Panc1 (cell line): ENCODE measurements at regions not wholly inside any gene's neighbourhood (a gene's known extent, or its start where the extent isn't known, plus 50 kb on each side); places are given as distances from the start of the nearest gene placed in this dataset.

ENCODE experiments used
- ATAC-seq: fragments of 200-7000 bp; cut with Tn5 transposase; 2 replicates; pipeline ENCODE4 v1.9.1; 2020; ENCODE audit warnings: mild to moderate bottlenecking, moderate library complexity
- BruUV-seq: library from RNA; stranded (reverse); fragments of 400-500 nt; replicated peaks from 2 replicates; lab custom pipeline; 2021; lab: Mats Ljungman, UMichigan
- CTCF ChIA-PET: fragments of 300-600 bp; sonication (Branson Sonifier 250); formaldehyde crosslinking; loops from one replicate; lab custom pipeline; 2022; ENCODE audit warnings: antibody characterized with exemption; lab: Charles Lee
- POLR2A ChIA-PET: fragments of 300-600 bp; sonication (Branson Sonifier 250); formaldehyde crosslinking; loops from one replicate; lab custom pipeline; 2022; ENCODE audit warnings: antibody characterized with exemption; lab: Charles Lee
- DNase-seq: peaks from one replicate; pipeline ENCODE4 v3.0.0-alpha.2; 2010; ENCODE audit warnings: low read depth, low spot score
- H3K27ac ChIP-seq: 2 replicates; pipeline ENCODE4 v1.5.1; 2011; ENCODE audit warnings: mild to moderate bottlenecking, low read length, inconsistent platforms
- H3K27me3 ChIP-seq: fragments of 200-500 bp; sonication (Bioruptor generic); 2 replicates; pipeline ENCODE4 v1.6.0; 2014; ENCODE audit warnings: low read length, inconsistent platforms; ENCODE audit not compliant: control insufficient read depth, insufficient read depth
- H3K36me3 ChIP-seq: fragments of 200-500 bp; sonication (Bioruptor generic); 2 replicates; pipeline ENCODE4 v1.5.1; 2014; ENCODE audit warnings: inconsistent platforms, mild to moderate bottlenecking, low read length, moderate library complexity; ENCODE audit not compliant: control insufficient read depth, insufficient read depth
- H3K4me1 ChIP-seq: 2 replicates; pipeline ENCODE4 v1.5.1; 2011; ENCODE audit warnings: inconsistent platforms, mild to moderate bottlenecking, low read length, moderate library complexity; ENCODE audit not compliant: control insufficient read depth, insufficient read depth
- H3K4me3 ChIP-seq, 2 experiments: 2 replicates each; pipeline ENCODE4 v1.5.1; 2011 to 2012; ENCODE audit warnings: low read depth in 2 of 2, low read length in 2 of 2, mild to moderate bottlenecking in 2 of 2, inconsistent platforms in 1 of 2, moderate library complexity in 1 of 2
- H3K9me3 ChIP-seq: fragments of 200-500 bp; sonication (Bioruptor generic); 2 replicates; pipeline ENCODE4 v1.5.1; 2014; ENCODE audit warnings: low read depth, mild to moderate bottlenecking, inconsistent platforms, low read length, moderate library complexity; ENCODE audit not compliant: control insufficient read depth, insufficient read depth
- POLR2AphosphoS5 ChIP-seq: IDR thresholded peaks from 2 replicates; pipeline ENCODE4 v1.6.1; 2012; ENCODE audit warnings: mild to moderate bottlenecking, low read depth, low read length, moderate library complexity
- SIN3A ChIP-seq: IDR thresholded peaks from 2 replicates; pipeline ENCODE4 v1.6.1; 2012; ENCODE audit warnings: low read depth, mild to moderate bottlenecking, low read length, moderate library complexity, borderline replicate concordance; ENCODE audit not compliant: insufficient read depth
- TCF7L2 ChIP-seq: IDR thresholded peaks from 2 replicates; pipeline ENCODE4 v1.6.1; 2011; ENCODE audit warnings: mild to moderate bottlenecking, low read depth, low read length, inconsistent platforms
- in situ Hi-C: cut with HindIII; loops from 2 replicates; pipeline ENCODE4 v1.10.0; 2016; ENCODE audit warnings: low sequenced_read_pairs, low pct_unique_long_range_greater_than_20kb
- intact Hi-C: fragments of 100-400 bp; cut with micrococcal nuclease; formaldehyde crosslinking; loops from one replicate; pipeline ENCODE4 v1.10.0; 2022; ENCODE audit not compliant: unreplicated experiment
- TF ChIP-seq, protein P1 (sequence below), 2 experiments: IDR thresholded peaks; 2 replicates each; pipeline ENCODE4 v1.6.1; 2011 to 2012; ENCODE audit warnings: low read depth in 2 of 2, control low read depth in 1 of 2, low read length in 1 of 2, mild to moderate bottlenecking in 1 of 2, moderate library complexity in 1 of 2; ENCODE audit not compliant: insufficient read depth in 1 of 2
- TF ChIP-seq, protein P2 (sequence below): fragments of 450-650 bp; IDR thresholded peaks from 2 replicates; pipeline ENCODE4 v1.5.1; 2017; ENCODE audit warnings: mild to moderate bottlenecking

DNA sequence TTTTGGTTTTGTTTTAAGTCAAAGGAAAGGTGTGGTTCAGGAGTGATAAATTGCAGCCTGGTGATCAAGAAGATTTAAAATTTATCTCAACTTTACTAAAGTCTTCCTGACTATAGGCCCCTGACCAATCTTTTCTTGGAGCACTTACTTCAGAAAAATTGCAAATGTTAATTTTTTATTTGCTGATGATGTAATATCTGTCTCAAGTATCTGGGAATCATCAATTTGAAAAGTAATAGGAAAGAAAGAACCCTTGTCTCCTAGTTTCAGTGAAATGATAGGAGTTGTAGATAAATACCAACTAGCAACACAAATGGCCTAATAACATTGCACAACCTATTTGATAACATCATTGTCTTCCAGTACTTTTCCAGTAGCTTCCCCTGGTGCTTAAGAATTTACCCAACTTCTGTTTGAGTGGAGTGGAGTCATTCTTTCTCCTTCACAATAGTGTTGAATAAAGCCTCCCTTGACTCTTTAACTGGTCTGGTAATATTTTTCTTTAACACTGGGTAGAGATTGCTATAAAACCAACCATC, 648.3 kb upstream of the ADGRB3 start:
- no peak for ATAC-seq
- Histone ChIP-seq H3K9me3 (no peaks in the 10 kb centered on the region), H3K4me3 (no peak overlapping the region), H3K4me1 (no peaks in the 10 kb centered on the region), H3K27ac (no peak overlapping the region), H3K27me3 (no peaks in the 10 kb centered on the region), H3K36me3 (no peaks in the 10 kb centered on the region)
- no TSS peak for BruUV-seq
- POLR2A ChIA-PET, result no interaction called here
- TF ChIP-seq, protein P1, sequence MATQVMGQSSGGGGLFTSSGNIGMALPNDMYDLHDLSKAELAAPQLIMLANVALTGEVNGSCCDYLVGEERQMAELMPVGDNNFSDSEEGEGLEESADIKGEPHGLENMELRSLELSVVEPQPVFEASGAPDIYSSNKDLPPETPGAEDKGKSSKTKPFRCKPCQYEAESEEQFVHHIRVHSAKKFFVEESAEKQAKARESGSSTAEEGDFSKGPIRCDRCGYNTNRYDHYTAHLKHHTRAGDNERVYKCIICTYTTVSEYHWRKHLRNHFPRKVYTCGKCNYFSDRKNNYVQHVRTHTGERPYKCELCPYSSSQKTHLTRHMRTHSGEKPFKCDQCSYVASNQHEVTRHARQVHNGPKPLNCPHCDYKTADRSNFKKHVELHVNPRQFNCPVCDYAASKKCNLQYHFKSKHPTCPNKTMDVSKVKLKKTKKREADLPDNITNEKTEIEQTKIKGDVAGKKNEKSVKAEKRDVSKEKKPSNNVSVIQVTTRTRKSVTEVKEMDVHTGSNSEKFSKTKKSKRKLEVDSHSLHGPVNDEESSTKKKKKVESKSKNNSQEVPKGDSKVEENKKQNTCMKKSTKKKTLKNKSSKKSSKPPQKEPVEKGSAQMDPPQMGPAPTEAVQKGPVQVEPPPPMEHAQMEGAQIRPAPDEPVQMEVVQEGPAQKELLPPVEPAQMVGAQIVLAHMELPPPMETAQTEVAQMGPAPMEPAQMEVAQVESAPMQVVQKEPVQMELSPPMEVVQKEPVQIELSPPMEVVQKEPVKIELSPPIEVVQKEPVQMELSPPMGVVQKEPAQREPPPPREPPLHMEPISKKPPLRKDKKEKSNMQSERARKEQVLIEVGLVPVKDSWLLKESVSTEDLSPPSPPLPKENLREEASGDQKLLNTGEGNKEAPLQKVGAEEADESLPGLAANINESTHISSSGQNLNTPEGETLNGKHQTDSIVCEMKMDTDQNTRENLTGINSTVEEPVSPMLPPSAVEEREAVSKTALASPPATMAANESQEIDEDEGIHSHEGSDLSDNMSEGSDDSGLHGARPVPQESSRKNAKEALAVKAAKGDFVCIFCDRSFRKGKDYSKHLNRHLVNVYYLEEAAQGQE (IDR thresholded peaks at IDR 0.05; ENCODE audit: insufficient read depth in 1 of 2, low read depth in 2 of 2, low read length in 1 of 2), result no peak
- TF ChIP-seq SIN3A (no peak), TCF7L2 (no peak), POLR2AphosphoS5 (no peak)
- TF ChIP-seq, protein P2, sequence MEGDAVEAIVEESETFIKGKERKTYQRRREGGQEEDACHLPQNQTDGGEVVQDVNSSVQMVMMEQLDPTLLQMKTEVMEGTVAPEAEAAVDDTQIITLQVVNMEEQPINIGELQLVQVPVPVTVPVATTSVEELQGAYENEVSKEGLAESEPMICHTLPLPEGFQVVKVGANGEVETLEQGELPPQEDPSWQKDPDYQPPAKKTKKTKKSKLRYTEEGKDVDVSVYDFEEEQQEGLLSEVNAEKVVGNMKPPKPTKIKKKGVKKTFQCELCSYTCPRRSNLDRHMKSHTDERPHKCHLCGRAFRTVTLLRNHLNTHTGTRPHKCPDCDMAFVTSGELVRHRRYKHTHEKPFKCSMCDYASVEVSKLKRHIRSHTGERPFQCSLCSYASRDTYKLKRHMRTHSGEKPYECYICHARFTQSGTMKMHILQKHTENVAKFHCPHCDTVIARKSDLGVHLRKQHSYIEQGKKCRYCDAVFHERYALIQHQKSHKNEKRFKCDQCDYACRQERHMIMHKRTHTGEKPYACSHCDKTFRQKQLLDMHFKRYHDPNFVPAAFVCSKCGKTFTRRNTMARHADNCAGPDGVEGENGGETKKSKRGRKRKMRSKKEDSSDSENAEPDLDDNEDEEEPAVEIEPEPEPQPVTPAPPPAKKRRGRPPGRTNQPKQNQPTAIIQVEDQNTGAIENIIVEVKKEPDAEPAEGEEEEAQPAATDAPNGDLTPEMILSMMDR, result no peak
- no peak for DNase-seq
- intact Hi-C loops (no loop called here), in situ Hi-C loops (no loop called here)
- CTCF ChIA-PET, result no interaction called here

DNA sequence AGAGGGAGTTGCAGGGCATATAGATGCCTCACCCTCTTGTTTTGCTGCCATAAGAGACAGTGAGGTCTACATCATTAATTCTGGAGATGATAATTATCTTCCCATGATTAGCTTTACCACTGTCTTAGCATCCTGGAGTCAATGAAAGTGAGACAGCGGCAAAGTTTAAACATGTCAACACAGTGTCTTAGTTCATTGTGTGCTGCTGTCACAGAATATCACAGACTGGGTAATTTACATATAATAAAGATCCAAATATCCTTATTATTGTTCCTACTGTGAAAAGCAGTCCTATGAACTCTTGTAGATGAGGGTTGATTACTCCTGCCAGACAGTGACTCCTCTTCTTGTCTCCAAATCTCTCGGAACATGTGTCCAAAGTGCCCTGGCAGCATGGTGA, 658.6 kb upstream of the ADGRB3 start:
- no peaks in the 10 kb centered on the region for H3K36me3 ChIP-seq
- intact Hi-C loops, result no loop called here
- ATAC-seq (no peak), DNase-seq (no peak)
- no peaks in the 10 kb centered on the region for H3K4me1 ChIP-seq
- ChIA-PET POLR2A (no interaction called here), CTCF (no interaction called here)
- BruUV-seq, result no TSS peak
- no peaks in the 10 kb centered on the region for H3K9me3 ChIP-seq
- no peak overlapping the region for H3K27ac ChIP-seq
- in situ Hi-C loops, result no loop called here
- TF ChIP-seq SIN3A (no peak), TCF7L2 (no peak), POLR2AphosphoS5 (no peak)
- TF ChIP-seq, protein P2, result no peak
- TF ChIP-seq, protein P1 (IDR thresholded peaks at IDR 0.05; ENCODE audit: insufficient read depth in 1 of 2, low read depth in 2 of 2, low read length in 1 of 2), result no peak
- no peak overlapping the region for H3K4me3 ChIP-seq
- no peaks in the 10 kb centered on the region for H3K27me3 ChIP-seq
